NB4 (cell line): ENCODE measurements at regions not wholly inside any gene's neighbourhood (a gene's known extent, or its start where the extent isn't known, plus 50 kb on each side); places are given as distances from the start of the nearest gene placed in this dataset.

Source experiments
- MYC ChIP-seq: IDR thresholded peaks from 2 replicates; pipeline ENCODE4 v1.6.1; 2011; ENCODE audit warnings: low read depth, low read length
- POLR2A ChIP-seq: IDR thresholded peaks from 2 replicates; pipeline ENCODE4 v1.6.1; 2011; ENCODE audit warnings: mild to moderate bottlenecking; ENCODE audit not compliant: insufficient read length; ENCODE audit errors: extremely low read depth
- TF ChIP-seq, protein P1 (sequence below): IDR thresholded peaks from one replicate; pipeline ENCODE4 v1.5.1; 2012; ENCODE audit warnings: low read depth, low read length
- TF ChIP-seq, protein P2 (sequence below): IDR thresholded peaks from 2 replicates; pipeline ENCODE4 v1.6.1; 2011; ENCODE audit warnings: low read depth, low read length

DNA sequence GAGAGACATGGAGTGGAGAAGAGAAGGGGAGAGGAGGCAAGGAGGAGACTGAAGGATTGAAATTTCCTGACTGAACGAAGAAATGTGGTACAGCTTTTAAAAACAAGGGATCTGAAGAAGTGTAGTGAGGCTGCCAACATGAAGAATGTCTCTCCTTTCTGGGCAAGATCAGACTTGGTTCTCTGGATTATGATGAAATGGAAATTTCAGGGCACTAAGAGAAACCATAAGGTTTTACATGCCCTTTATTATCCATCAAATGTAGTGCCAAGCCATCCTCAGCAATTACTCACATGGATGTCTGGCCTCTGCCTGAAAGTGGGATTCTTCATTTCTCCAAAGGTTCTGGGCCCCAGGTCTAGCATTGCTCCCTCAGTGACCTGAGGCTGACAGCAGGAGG is 77.6 kb upstream of the CCDC80 start:
- TF ChIP-seq, protein P1, sequence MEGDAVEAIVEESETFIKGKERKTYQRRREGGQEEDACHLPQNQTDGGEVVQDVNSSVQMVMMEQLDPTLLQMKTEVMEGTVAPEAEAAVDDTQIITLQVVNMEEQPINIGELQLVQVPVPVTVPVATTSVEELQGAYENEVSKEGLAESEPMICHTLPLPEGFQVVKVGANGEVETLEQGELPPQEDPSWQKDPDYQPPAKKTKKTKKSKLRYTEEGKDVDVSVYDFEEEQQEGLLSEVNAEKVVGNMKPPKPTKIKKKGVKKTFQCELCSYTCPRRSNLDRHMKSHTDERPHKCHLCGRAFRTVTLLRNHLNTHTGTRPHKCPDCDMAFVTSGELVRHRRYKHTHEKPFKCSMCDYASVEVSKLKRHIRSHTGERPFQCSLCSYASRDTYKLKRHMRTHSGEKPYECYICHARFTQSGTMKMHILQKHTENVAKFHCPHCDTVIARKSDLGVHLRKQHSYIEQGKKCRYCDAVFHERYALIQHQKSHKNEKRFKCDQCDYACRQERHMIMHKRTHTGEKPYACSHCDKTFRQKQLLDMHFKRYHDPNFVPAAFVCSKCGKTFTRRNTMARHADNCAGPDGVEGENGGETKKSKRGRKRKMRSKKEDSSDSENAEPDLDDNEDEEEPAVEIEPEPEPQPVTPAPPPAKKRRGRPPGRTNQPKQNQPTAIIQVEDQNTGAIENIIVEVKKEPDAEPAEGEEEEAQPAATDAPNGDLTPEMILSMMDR = no peak
- TF ChIP-seq POLR2A (no peak), MYC (no peak)
- TF ChIP-seq, protein P2, sequence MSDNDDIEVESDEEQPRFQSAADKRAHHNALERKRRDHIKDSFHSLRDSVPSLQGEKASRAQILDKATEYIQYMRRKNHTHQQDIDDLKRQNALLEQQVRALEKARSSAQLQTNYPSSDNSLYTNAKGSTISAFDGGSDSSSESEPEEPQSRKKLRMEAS = no peak
